Astrocyte (in vitro differentiated cells and primary cell): ENCODE measurements at regions not wholly inside any gene's neighbourhood (a gene's known extent, or its start where the extent isn't known, plus 50 kb on each side); places are given as distances from the start of the nearest gene placed in this dataset.

ENCODE experiments used
- CTCF ChIP-seq: IDR thresholded peaks from 2 replicates; pipeline ENCODE4 v1.5.1; 2011; ENCODE audit warnings: low read depth, mild to moderate bottlenecking, inconsistent platforms, low read length, moderate library complexity; ENCODE audit not compliant: insufficient read depth
- EZH2 ChIP-seq: IDR thresholded peaks from 2 replicates; pipeline ENCODE4 v1.6.1; 2012; ENCODE audit warnings: mild to moderate bottlenecking, low read length, inconsistent platforms; ENCODE audit not compliant: insufficient read depth

DNA sequence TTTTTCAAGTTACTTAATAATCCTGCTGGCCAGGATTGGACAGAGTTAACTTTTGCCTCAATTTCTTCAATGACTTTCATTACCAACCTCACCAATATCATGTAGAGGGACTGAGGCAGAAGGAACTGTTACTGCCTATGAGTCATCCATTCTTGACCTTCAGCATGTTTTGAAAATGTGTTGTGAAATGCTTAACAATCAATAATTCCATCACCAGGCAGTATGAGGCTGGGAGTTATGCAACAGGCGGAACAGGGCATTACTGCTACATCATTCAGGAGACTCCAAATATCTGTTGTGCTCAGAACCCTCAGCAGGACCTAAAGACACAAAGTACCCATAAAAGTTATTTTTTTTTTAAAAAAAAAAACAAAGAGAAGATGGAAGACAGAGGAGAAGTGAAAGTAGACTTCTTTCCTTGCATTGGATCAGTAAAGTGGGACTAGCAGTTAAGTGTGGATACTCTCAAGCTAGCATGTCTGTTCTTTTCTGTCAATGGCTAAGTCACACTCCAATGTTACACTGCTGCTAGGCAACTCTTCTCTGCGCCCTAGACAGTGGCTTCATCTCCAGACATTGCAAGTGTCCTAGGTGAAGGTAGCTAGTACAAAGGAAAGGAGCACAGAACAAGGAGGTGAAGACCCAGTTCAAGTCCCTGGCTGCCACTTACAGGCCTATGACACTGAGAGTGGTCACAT lies 184.9 kb upstream of the LPP start:
- TF ChIP-seq CTCF: no peak
- TF ChIP-seq EZH2: no peak
